ENCODE measurements at regions not wholly inside any gene's neighbourhood (a gene's known extent, or its start where the extent isn't known, plus 50 kb on each side); places are given as distances from the start of the nearest gene placed in this dataset.

DNA sequence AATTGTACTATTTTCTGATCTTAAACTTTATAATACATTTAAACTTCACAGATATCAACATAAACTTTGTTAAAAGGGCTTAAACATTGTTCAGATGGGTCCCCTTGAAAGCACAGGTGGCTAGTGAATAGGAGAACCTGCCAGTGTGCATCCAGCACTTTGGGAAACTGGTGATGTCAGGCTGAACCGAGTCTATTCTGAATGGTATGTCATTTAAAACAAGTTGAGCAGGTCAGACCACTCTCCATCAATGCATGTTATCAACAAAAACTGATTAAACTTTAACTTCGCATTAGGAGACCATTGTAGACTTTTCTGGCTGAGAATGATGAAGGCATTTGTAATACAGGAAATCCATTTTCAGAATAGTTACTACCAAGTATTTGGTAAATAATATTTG is 50.1 kb upstream of the FREM2 start:
- H3K4me3 ChIP-seq (ENCODE audit: low read depth in 1 of 2, low read length in 2 of 2), result no peak overlapping the region
- DNase-seq (no peak), ATAC-seq (ENCODE audit: insufficient read depth, low read depth) (no peak)
- no peaks in the 10 kb centered on the region for H3K27me3 ChIP-seq (ENCODE audit: insufficient read depth, low read length, poor library complexity)
- H4K20me1 ChIP-seq (ENCODE audit: insufficient read depth, low read length), result no peaks in the 10 kb centered on the region
- H3K79me2 ChIP-seq (ENCODE audit: insufficient read depth, low read length), result no peaks in the 10 kb centered on the region
- H3K4me2 ChIP-seq (ENCODE audit: insufficient read depth, low read length), result no peak overlapping the region
- no peaks in the 10 kb centered on the region for H3K4me1 ChIP-seq (ENCODE audit: insufficient read depth, low read length)
- no peak overlapping the region for H2AFZ ChIP-seq (ENCODE audit: low read depth, low read length)
- H3K9me3 ChIP-seq (ENCODE audit: insufficient read depth, low read length, severe bottlenecking), result no peaks in the 10 kb centered on the region
- no peak for TF ChIP-seq EZH2 (IDR thresholded peaks at IDR 0.05; ENCODE audit: borderline replicate concordance, low read depth, low read length, severe bottlenecking)
- TF ChIP-seq, protein P1, sequence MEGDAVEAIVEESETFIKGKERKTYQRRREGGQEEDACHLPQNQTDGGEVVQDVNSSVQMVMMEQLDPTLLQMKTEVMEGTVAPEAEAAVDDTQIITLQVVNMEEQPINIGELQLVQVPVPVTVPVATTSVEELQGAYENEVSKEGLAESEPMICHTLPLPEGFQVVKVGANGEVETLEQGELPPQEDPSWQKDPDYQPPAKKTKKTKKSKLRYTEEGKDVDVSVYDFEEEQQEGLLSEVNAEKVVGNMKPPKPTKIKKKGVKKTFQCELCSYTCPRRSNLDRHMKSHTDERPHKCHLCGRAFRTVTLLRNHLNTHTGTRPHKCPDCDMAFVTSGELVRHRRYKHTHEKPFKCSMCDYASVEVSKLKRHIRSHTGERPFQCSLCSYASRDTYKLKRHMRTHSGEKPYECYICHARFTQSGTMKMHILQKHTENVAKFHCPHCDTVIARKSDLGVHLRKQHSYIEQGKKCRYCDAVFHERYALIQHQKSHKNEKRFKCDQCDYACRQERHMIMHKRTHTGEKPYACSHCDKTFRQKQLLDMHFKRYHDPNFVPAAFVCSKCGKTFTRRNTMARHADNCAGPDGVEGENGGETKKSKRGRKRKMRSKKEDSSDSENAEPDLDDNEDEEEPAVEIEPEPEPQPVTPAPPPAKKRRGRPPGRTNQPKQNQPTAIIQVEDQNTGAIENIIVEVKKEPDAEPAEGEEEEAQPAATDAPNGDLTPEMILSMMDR (IDR thresholded peaks at IDR 0.05; ENCODE audit: borderline replicate concordance, extremely low read depth, low read length, poor library complexity, severe bottlenecking), result no peak
- H3K9ac ChIP-seq (ENCODE audit: low read depth, low read length), result no peak overlapping the region
- no peak overlapping the region for H3K27ac ChIP-seq (ENCODE audit: low read length)
- H3K36me3 ChIP-seq (ENCODE audit: insufficient read depth, low read length), result no peaks in the 10 kb centered on the region
